Mesothelial cell of epicardium (in vitro differentiated cells): ENCODE measurements at regions not wholly inside any gene's neighbourhood (a gene's known extent, or its start where the extent isn't known, plus 50 kb on each side); places are given as distances from the start of the nearest gene placed in this dataset.

Experiments used
- DNase-seq, 2 experiments: peaks; one replicate each; pipeline ENCODE4 v3.0.0; 2021; ENCODE audit warnings: low spot score in 2 of 2; ENCODE audit not compliant: unreplicated experiment in 2 of 2
- H3K27ac Mint-ChIP-seq: 2 replicates; pipeline ENCODE4 v1.8.0; 2021; ENCODE audit warnings: mixed read lengths
- H3K27me3 Mint-ChIP-seq: 2 replicates; pipeline ENCODE4 v1.8.0; 2021; ENCODE audit warnings: low read depth, mixed read lengths
- H3K36me3 Mint-ChIP-seq: 2 replicates; pipeline ENCODE4 v1.8.0; 2021; ENCODE audit warnings: mixed read lengths
- H3K4me1 Mint-ChIP-seq: 2 replicates; pipeline ENCODE4 v1.8.0; 2021; ENCODE audit warnings: mixed read lengths
- H3K4me3 Mint-ChIP-seq: 2 replicates; pipeline ENCODE4 v1.8.0; 2021; ENCODE audit warnings: mild to moderate bottlenecking, moderate library complexity, mixed read lengths
- H3K9me3 Mint-ChIP-seq: 2 replicates; pipeline ENCODE4 v1.8.0; 2021; ENCODE audit warnings: mixed read lengths
- CTCF ChIP-seq: fragments of 200-600 bp; sonication (generic); IDR thresholded peaks from one replicate; pipeline ENCODE4 v1.5.0; 2021; ENCODE audit warnings: antibody characterized with exemption; ENCODE audit not compliant: unreplicated experiment

GRCh38 chr6:56692523-56693245, 50.0 kb upstream of the DST start:
- peaks cover 25% of the 10 kb centered on the region for H3K4me1 Mint-ChIP-seq
- no peaks in the 10 kb centered on the region for H3K27me3 Mint-ChIP-seq
- no peak for DNase-seq
- H3K27ac Mint-ChIP-seq, result peak overlapping the region; percentile 60
- TF ChIP-seq CTCF, result no peak
- peak overlapping the region; percentile 5 for H3K4me3 Mint-ChIP-seq
- H3K9me3 Mint-ChIP-seq, result no peaks in the 10 kb centered on the region
- peaks cover 11% of the 10 kb centered on the region for H3K36me3 Mint-ChIP-seq
